DMS79 (cell line): ENCODE measurements at regions not wholly inside any gene's neighbourhood (a gene's known extent, or its start where the extent isn't known, plus 50 kb on each side); places are given as distances from the start of the nearest gene placed in this dataset.
"Not testable (repeated sequence)": the region's sequence is repeated elsewhere in the genome, so short reads cannot be mapped to it uniquely, and the experiment has no call there.

ENCODE experiments used
- DNase-seq: peaks from one replicate; lab custom pipeline; 2025; lab: John Stamatoyannopoulos, UW

GRCh38 chr7:142636751-142637150, 112.5 kb upstream of the PRSS1 start:
- no peak for DNase-seq

- not testable (repeated sequence) for DNase-seq
Observed at GRCh38 chr7:142636107-142636506, 113.2 kb upstream of the PRSS1 start.

GRCh38 chr7:142632271-142633134, 116.8 kb upstream of the PRSS1 start:
- DNase-seq: peak; percentile 13

- DNase-seq: no peak
Observed at GRCh38 chr7:142629588-142630260, 119.5 kb upstream of the PRSS1 start.

- no peak for DNase-seq
Observed at GRCh38 chr7:142628945-142629344, 120.3 kb upstream of the PRSS1 start.

GRCh38 chr7:142627223-142627622, 122.0 kb upstream of the PRSS1 start:
- not testable (repeated sequence) for DNase-seq

GRCh38 chr7:142626420-142627035, 122.7 kb upstream of the PRSS1 start:
- DNase-seq: no peak

- not testable (repeated sequence) for DNase-seq
Observed at GRCh38 chr7:142625216-142625615, 124.1 kb upstream of the PRSS1 start.

- DNase-seq: no peak
Observed at GRCh38 chr7:142620402-142620801, 128.9 kb upstream of the PRSS1 start.

GRCh38 chr7:142618655-142619351, 130.5 kb upstream of the PRSS1 start:
- no peak for DNase-seq

GRCh38 chr7:142616842-142617241, 132.4 kb upstream of the PRSS1 start:
- no peak for DNase-seq

- DNase-seq: no peak
Observed at GRCh38 chr7:142616121-142616643, 133.1 kb upstream of the PRSS1 start.

- DNase-seq: no peak
Observed at GRCh38 chr7:142615508-142615907, 133.8 kb upstream of the PRSS1 start.

- DNase-seq: no peak
Observed at GRCh38 chr7:142614116-142614515, 135.2 kb upstream of the PRSS1 start.

- DNase-seq: no peak
Observed at GRCh38 chr7:142612237-142612881, 136.9 kb upstream of the PRSS1 start.

- DNase-seq: no peak
Observed at GRCh38 chr7:142611566-142612236, 137.6 kb upstream of the PRSS1 start.

- no peak for DNase-seq
Observed at GRCh38 chr7:142608630-142609428, 140.4 kb upstream of the PRSS1 start.

- no peak for DNase-seq
Observed at GRCh38 chr7:142607351-142607750, 141.9 kb upstream of the PRSS1 start.

GRCh38 chr7:142606081-142606480, 143.2 kb upstream of the PRSS1 start:
- DNase-seq: no peak

- no peak for DNase-seq
Observed at GRCh38 chr7:142604671-142605070, 144.6 kb upstream of the PRSS1 start.
